SK-N-MC (cell line): ENCODE measurements at regions not wholly inside any gene's neighbourhood (a gene's known extent, or its start where the extent isn't known, plus 50 kb on each side); places are given as distances from the start of the nearest gene placed in this dataset.

Experiments used
- EZH2 ChIP-seq: fragments of 200-600 bp; sonication (generic); IDR thresholded peaks from one replicate; pipeline ENCODE4 v1.6.1; 2017; ENCODE audit warnings: antibody characterized with exemption
- FOXP2 ChIP-seq: optimal IDR thresholded peaks from 2 replicates; pipeline ENCODE3; 2011; ENCODE audit warnings: mild to moderate bottlenecking, moderate library complexity; ENCODE audit not compliant: insufficient read depth; ENCODE audit errors: extremely low read length, control extremely low read depth
- POLR2AphosphoS5 ChIP-seq: IDR thresholded peaks from 2 replicates; pipeline ENCODE4 v1.6.1; 2012; ENCODE audit warnings: mild to moderate bottlenecking, low read depth, low read length, borderline replicate concordance

GRCh38 chr1:234926264-234926558 is 202.4 kb downstream of the TOMM20 start:
- TF ChIP-seq EZH2: no peak
- TF ChIP-seq POLR2AphosphoS5: no peak
- no peak for TF ChIP-seq FOXP2
